HCT116 (cell line): ENCODE measurements at regions not wholly inside any gene's neighbourhood (a gene's known extent, or its start where the extent isn't known, plus 50 kb on each side); places are given as distances from the start of the nearest gene placed in this dataset.

Experiments
- ATAC-seq: fragments of 200-7000 bp; cut with Tn5 transposase; 2 replicates; pipeline ENCODE4 v1.9.1; 2020; ENCODE audit warnings: mild to moderate bottlenecking, moderate library complexity
- BruUV-seq: library from RNA; stranded (reverse); fragments of 400-500 nt; replicated peaks from 2 replicates; lab custom pipeline; 2021; lab: Mats Ljungman, UMichigan
- CTCF ChIA-PET: fragments of 300-600 bp; sonication (Branson Sonifier 250); formaldehyde crosslinking; loops from one replicate; lab custom pipeline; 2021; ENCODE audit warnings: antibody characterized with exemption; lab: Charles Lee
- POLR2A ChIA-PET: fragments of 300-600, 350-600 bp; sonication (Branson Sonifier 250); formaldehyde crosslinking; loops from one replicate; lab custom pipeline; 2021; ENCODE audit warnings: antibody characterized with exemption; lab: Charles Lee
- RAD21 ChIA-PET, 2 experiments: fragments of 300-600 bp; sonication (Branson Sonifier 250); formaldehyde crosslinking; loops; one replicate each; lab custom pipeline; 2023; ENCODE audit warnings: low total read pairs in 2 of 2; ENCODE audit not compliant: uncharacterized antibody in 2 of 2, unreplicated experiment in 2 of 2, low non-redundant PET in 1 of 2; lab: Charles Lee
- DNase-seq: peaks from one replicate; pipeline ENCODE4 v3.0.0-alpha.2; 2010; ENCODE audit warnings: low read depth, low spot score
- H2AFZ ChIP-seq: fragments of 200-600 bp; shearing (Covaris generic), sonication (generic); 2 replicates; pipeline ENCODE4 v1.6.1; 2017; ENCODE audit warnings: low read depth, mixed run types, mixed read lengths, antibody characterized with exemption, low read length; ENCODE audit not compliant: poor library complexity, severe bottlenecking
- H3K27ac ChIP-seq: 2 replicates; pipeline ENCODE4 v1.5.1; 2012; ENCODE audit warnings: low read depth, low read length
- H3K27me3 ChIP-seq: fragments of 200-600 bp; sonication (generic); 2 replicates; pipeline ENCODE4 v1.6.1; 2016; ENCODE audit warnings: mixed run types, low read length, mixed read lengths; ENCODE audit not compliant: insufficient read depth
- H3K36me3 ChIP-seq, 2 experiments: fragments of 200-500 bp in 1 of 2; fragments of 200-600 bp in 1 of 2; sonication (Bioruptor generic) in 1 of 2; sonication (generic) in 1 of 2; 2 replicates each; pipeline versions ENCODE4 v1.5.1 to v1.6.1; 2014 to 2016; ENCODE audit warnings: low read length in 2 of 2, inconsistent platforms in 1 of 2, mixed read lengths in 1 of 2, mixed run types in 1 of 2; ENCODE audit not compliant: insufficient read depth in 2 of 2, control insufficient read depth in 1 of 2
- H3K4me1 ChIP-seq, 2 experiments: fragments of 200-600 bp in 1 of 2; sonication (generic) in 1 of 2; 2 replicates each; pipeline versions ENCODE4 v1.5.1 to v1.6.1; 2012 to 2017; ENCODE audit warnings: low read length in 2 of 2, inconsistent platforms in 1 of 2, mild to moderate bottlenecking in 1 of 2, mixed read lengths in 1 of 2, mixed run types in 1 of 2, moderate library complexity in 1 of 2; ENCODE audit not compliant: insufficient read depth in 2 of 2, control insufficient read depth in 1 of 2
- H3K4me2 ChIP-seq: fragments of 200-600 bp; sonication (generic); 2 replicates; pipeline ENCODE4 v1.6.1; 2017; ENCODE audit warnings: mixed run types, low read length, mixed read lengths
- H3K4me3 ChIP-seq, 2 experiments: fragments of 200-600 bp in 1 of 2; sonication (generic) in 1 of 2; replicated peaks in 1 of 2; 2 replicates each; pipeline ENCODE4 v1.5.1; 2011 to 2016; ENCODE audit warnings: low read length in 2 of 2, control low read depth in 1 of 2, low read depth in 1 of 2, mild to moderate bottlenecking in 1 of 2, mixed read lengths in 1 of 2, mixed run types in 1 of 2
- H3K79me2 ChIP-seq: fragments of 200-600 bp; sonication (generic); 2 replicates; pipeline ENCODE4 v1.6.1; 2017; ENCODE audit warnings: mild to moderate bottlenecking, mixed run types, low read length, moderate library complexity, mixed read lengths; ENCODE audit not compliant: insufficient read depth
- H3K9ac ChIP-seq: fragments of 200-600 bp; sonication (generic); 2 replicates; pipeline ENCODE4 v1.6.1; 2016; ENCODE audit warnings: low read length, mixed read lengths
- H3K9me2 ChIP-seq: fragments of 200-600 bp; sonication (generic), shearing (Covaris generic); 2 replicates; pipeline ENCODE4 v1.6.1; 2017; ENCODE audit warnings: mixed run types, mild to moderate bottlenecking, moderate library complexity; ENCODE audit not compliant: insufficient read depth
- H3K9me3 ChIP-seq, 2 experiments: fragments of 200-500 bp in 1 of 2; fragments of 200-600 bp in 1 of 2; sonication (Bioruptor generic) in 1 of 2; sonication (generic) in 1 of 2; 2 replicates each; pipeline ENCODE4 v1.6.1; 2014 to 2017; ENCODE audit warnings: low read length in 2 of 2, mixed read lengths in 2 of 2, inconsistent platforms in 1 of 2, low read depth in 1 of 2, mild to moderate bottlenecking in 1 of 2, mixed run types in 1 of 2, moderate library complexity in 1 of 2; ENCODE audit not compliant: control insufficient read depth in 1 of 2, insufficient read depth in 1 of 2
- H4K20me1 ChIP-seq: fragments of 200-600 bp; sonication (generic), shearing (Covaris generic); 2 replicates; pipeline ENCODE4 v1.6.1; 2017; ENCODE audit warnings: mixed run types, mild to moderate bottlenecking, moderate library complexity; ENCODE audit not compliant: insufficient read depth
- EZH2 ChIP-seq: fragments of 200-600 bp; sonication (generic); IDR thresholded peaks from 2 replicates; pipeline ENCODE4 v1.6.1; 2017; ENCODE audit warnings: antibody characterized with exemption, mixed run types
- JUND ChIP-seq: IDR thresholded peaks from 2 replicates; pipeline ENCODE4 v1.6.1; 2012
- MAX ChIP-seq: IDR thresholded peaks from 2 replicates; pipeline ENCODE4 v1.6.1; 2012
- TCF7L2 ChIP-seq: IDR thresholded peaks from 2 replicates; pipeline ENCODE4 v1.7.0; 2011; ENCODE audit warnings: borderline replicate concordance, inconsistent platforms; ENCODE audit not compliant: insufficient read depth, insufficient read length; ENCODE audit errors: extremely low read depth
- YY1 ChIP-seq: IDR thresholded peaks from 2 replicates; pipeline ENCODE4 v1.6.1; 2011; ENCODE audit warnings: low read length, low read depth, moderate library complexity, mild to moderate bottlenecking; ENCODE audit not compliant: insufficient replicate concordance; ENCODE audit errors: extremely low read depth
- ZFX ChIP-seq: fragments of 450-650 bp; IDR thresholded peaks from 2 replicates; pipeline ENCODE4 v1.6.1; 2017
- intact Hi-C: fragments of 100-400 bp; cut with micrococcal nuclease; formaldehyde crosslinking; loops from 2 replicates; pipeline ENCODE4 v1.10.0; 2022
- TF ChIP-seq, protein P1 (sequence below): IDR thresholded peaks from 2 replicates; pipeline ENCODE4 v1.6.1; 2012
- TF ChIP-seq, protein P2 (sequence below): IDR thresholded peaks from 2 replicates; pipeline ENCODE4 v1.6.1; 2012; ENCODE audit warnings: low read depth

DNA sequence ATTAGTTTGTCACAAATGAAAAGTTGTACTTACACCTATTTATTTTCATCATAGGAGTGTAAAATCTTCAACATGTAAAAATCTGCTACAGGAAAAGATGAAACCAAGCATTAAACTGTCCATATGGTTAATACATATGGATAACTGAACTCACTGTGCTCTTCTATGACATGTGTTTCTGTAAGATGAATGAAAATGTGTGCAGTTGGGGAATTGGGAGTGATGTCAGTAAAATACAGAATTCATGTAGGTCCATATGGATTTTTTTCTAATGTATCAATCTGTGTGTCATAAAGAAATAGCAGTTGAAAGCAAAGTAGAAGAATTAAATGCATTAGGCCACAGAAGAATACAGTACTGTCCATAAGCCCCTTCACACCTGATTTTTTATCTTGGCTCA is 178.4 kb upstream of the COL3A1 start:
- no peak overlapping the region for H3K4me3 ChIP-seq
- no TSS peak for BruUV-seq
- H3K36me3 ChIP-seq = no peaks in the 10 kb centered on the region
- H3K27ac ChIP-seq = no peak overlapping the region
- no peaks in the 10 kb centered on the region for H3K9me3 ChIP-seq
- ChIA-PET RAD21 (no interaction called here), CTCF (no interaction called here), POLR2A (no interaction called here)
- no peak overlapping the region for H3K4me2 ChIP-seq
- intact Hi-C loops = no loop called here
- H3K4me1 ChIP-seq = no peaks in the 10 kb centered on the region
- no peaks in the 10 kb centered on the region for H3K79me2 ChIP-seq
- no peak overlapping the region for H3K9ac ChIP-seq
- TF ChIP-seq, protein P1, sequence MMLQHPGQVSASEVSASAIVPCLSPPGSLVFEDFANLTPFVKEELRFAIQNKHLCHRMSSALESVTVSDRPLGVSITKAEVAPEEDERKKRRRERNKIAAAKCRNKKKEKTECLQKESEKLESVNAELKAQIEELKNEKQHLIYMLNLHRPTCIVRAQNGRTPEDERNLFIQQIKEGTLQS = no peak
- TF ChIP-seq, protein P2, sequence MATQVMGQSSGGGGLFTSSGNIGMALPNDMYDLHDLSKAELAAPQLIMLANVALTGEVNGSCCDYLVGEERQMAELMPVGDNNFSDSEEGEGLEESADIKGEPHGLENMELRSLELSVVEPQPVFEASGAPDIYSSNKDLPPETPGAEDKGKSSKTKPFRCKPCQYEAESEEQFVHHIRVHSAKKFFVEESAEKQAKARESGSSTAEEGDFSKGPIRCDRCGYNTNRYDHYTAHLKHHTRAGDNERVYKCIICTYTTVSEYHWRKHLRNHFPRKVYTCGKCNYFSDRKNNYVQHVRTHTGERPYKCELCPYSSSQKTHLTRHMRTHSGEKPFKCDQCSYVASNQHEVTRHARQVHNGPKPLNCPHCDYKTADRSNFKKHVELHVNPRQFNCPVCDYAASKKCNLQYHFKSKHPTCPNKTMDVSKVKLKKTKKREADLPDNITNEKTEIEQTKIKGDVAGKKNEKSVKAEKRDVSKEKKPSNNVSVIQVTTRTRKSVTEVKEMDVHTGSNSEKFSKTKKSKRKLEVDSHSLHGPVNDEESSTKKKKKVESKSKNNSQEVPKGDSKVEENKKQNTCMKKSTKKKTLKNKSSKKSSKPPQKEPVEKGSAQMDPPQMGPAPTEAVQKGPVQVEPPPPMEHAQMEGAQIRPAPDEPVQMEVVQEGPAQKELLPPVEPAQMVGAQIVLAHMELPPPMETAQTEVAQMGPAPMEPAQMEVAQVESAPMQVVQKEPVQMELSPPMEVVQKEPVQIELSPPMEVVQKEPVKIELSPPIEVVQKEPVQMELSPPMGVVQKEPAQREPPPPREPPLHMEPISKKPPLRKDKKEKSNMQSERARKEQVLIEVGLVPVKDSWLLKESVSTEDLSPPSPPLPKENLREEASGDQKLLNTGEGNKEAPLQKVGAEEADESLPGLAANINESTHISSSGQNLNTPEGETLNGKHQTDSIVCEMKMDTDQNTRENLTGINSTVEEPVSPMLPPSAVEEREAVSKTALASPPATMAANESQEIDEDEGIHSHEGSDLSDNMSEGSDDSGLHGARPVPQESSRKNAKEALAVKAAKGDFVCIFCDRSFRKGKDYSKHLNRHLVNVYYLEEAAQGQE = no peak
- TF ChIP-seq MAX = no peak
- TF ChIP-seq JUND = no peak
- TF ChIP-seq EZH2 = no peak
- TF ChIP-seq ZFX = no peak
- TF ChIP-seq TCF7L2 = no peak
- TF ChIP-seq YY1 = no peak
- no peaks in the 10 kb centered on the region for H4K20me1 ChIP-seq
- DNase-seq (no peak), ATAC-seq (no peak)
- H3K9me2 ChIP-seq = no peaks in the 10 kb centered on the region
- H3K27me3 ChIP-seq = no peaks in the 10 kb centered on the region
- peak overlapping the region; percentile 11 for H2AFZ ChIP-seq
